GM19328 (cell line): ENCODE measurements at regions not wholly inside any gene's neighbourhood (a gene's known extent, or its start where the extent isn't known, plus 50 kb on each side); places are given as distances from the start of the nearest gene placed in this dataset.
"Not testable (repeated sequence)": the region's sequence is repeated elsewhere in the genome, so short reads cannot be mapped to it uniquely, and the experiment has no call there.

ENCODE experiments used
- ATAC-seq: cut with Tn5 transposase; IDR thresholded peaks from one replicate; pipeline ENCODE4 v1.9.1; 2021; ENCODE audit warnings: mild to moderate bottlenecking, moderate library complexity; ENCODE audit not compliant: unreplicated experiment

GRCh38 chr2:193219413-193219812, 1024.7 kb upstream of the TMEFF2 start:
- ATAC-seq = no peak

- no peak for ATAC-seq
Measured at GRCh38 chr2:193201583-193201982, 1006.9 kb upstream of the TMEFF2 start.

- ATAC-seq = no peak
Measured at GRCh38 chr2:193199322-193199721, 1004.6 kb upstream of the TMEFF2 start.

GRCh38 chr2:193187816-193188215, 993.1 kb upstream of the TMEFF2 start:
- ATAC-seq = no peak

GRCh38 chr2:193170981-193171380, 976.2 kb upstream of the TMEFF2 start:
- ATAC-seq = not testable (repeated sequence)

- no peak for ATAC-seq
Measured at GRCh38 chr2:193156480-193156879, 961.7 kb upstream of the TMEFF2 start.

GRCh38 chr2:193154076-193154475, 959.3 kb upstream of the TMEFF2 start:
- ATAC-seq = no peak

GRCh38 chr2:193153576-193153975, 958.8 kb upstream of the TMEFF2 start:
- ATAC-seq = no peak

GRCh38 chr2:193142467-193142866, 947.7 kb upstream of the TMEFF2 start:
- not testable (repeated sequence) for ATAC-seq

GRCh38 chr2:193141998-193142397, 947.3 kb upstream of the TMEFF2 start:
- ATAC-seq = no peak

- not testable (repeated sequence) for ATAC-seq
Measured at GRCh38 chr2:193140895-193141294, 946.2 kb upstream of the TMEFF2 start.

- ATAC-seq = no peak
Measured at GRCh38 chr2:193124815-193125214, 930.1 kb upstream of the TMEFF2 start.

- no peak for ATAC-seq
Measured at GRCh38 chr2:193114827-193115226, 920.1 kb upstream of the TMEFF2 start.

- no peak for ATAC-seq
Measured at GRCh38 chr2:193112986-193113385, 918.3 kb upstream of the TMEFF2 start.

- no peak for ATAC-seq
Measured at GRCh38 chr2:193103064-193103463, 908.3 kb upstream of the TMEFF2 start.

GRCh38 chr2:193101591-193101990, 906.9 kb upstream of the TMEFF2 start:
- ATAC-seq = no peak

- ATAC-seq = no peak
Measured at GRCh38 chr2:193088026-193088425, 893.3 kb upstream of the TMEFF2 start.

GRCh38 chr2:193076995-193077394, 882.3 kb upstream of the TMEFF2 start:
- no peak for ATAC-seq

GRCh38 chr2:193074933-193075332, 880.2 kb upstream of the TMEFF2 start:
- ATAC-seq = no peak

- ATAC-seq = no peak
Measured at GRCh38 chr2:193072647-193073046, 877.9 kb upstream of the TMEFF2 start.

GRCh38 chr2:193025556-193025955, 830.8 kb upstream of the TMEFF2 start:
- ATAC-seq = not testable (repeated sequence)

GRCh38 chr2:193024791-193025190, 830.1 kb upstream of the TMEFF2 start:
- ATAC-seq = no peak

GRCh38 chr2:193011870-193012269, 817.1 kb upstream of the TMEFF2 start:
- ATAC-seq = no peak

GRCh38 chr2:192993059-192993458, 798.3 kb upstream of the TMEFF2 start:
- no peak for ATAC-seq
